Colonic mucosa (tissue), 4 donors: ENCODE measurements at regions not wholly inside any gene's neighbourhood (a gene's known extent, or its start where the extent isn't known, plus 50 kb on each side); places are given as distances from the start of the nearest gene placed in this dataset.

Experiments used
- DNase-seq: peaks from one replicate; pipeline ENCODE4 v3.0.0-alpha.2; 2020
- H3K27ac ChIP-seq: fragments of 200-600 bp; one replicate; pipeline ENCODE4 v1.8.0; 2021
- H3K27me3 ChIP-seq: fragments of 200-600 bp; one replicate; pipeline ENCODE4 v1.8.0; 2021
- H3K36me3 ChIP-seq: fragments of 200-600 bp; one replicate; pipeline ENCODE4 v1.8.0; 2021
- H3K4me1 ChIP-seq: fragments of 200-600 bp; one replicate; pipeline ENCODE4 v1.8.0; 2021; ENCODE audit warnings: mild to moderate bottlenecking
- H3K4me3 ChIP-seq: fragments of 200-600 bp; one replicate; pipeline ENCODE4 v1.8.0; 2021
- H3K9ac ChIP-seq, 2 donors: one replicate each; pipeline ENCODE4 v1.7.0; 2013; ENCODE audit warnings: control low read depth in 2 of 2, low read depth in 2 of 2, low read length in 2 of 2
- H3K9me3 ChIP-seq: fragments of 200-600 bp; one replicate; pipeline ENCODE4 v1.8.0; 2021
- intact Hi-C: fragments of 100-400 bp; cut with DNase I; formaldehyde crosslinking; loops from one replicate; pipeline ENCODE4 v1.14.1; 2022
- TF ChIP-seq, protein P1 (sequence below): fragments of 200-600 bp; IDR thresholded peaks from one replicate; pipeline ENCODE4 v1.8.0; 2022; ENCODE audit warnings: antibody characterized with exemption, mild to moderate bottlenecking
- donor health status: healthy.
- donor health status: DM: no; HTN: no; CAD: no.
- donor health status: DM: no; HTN: no; CAD: no.

DNA sequence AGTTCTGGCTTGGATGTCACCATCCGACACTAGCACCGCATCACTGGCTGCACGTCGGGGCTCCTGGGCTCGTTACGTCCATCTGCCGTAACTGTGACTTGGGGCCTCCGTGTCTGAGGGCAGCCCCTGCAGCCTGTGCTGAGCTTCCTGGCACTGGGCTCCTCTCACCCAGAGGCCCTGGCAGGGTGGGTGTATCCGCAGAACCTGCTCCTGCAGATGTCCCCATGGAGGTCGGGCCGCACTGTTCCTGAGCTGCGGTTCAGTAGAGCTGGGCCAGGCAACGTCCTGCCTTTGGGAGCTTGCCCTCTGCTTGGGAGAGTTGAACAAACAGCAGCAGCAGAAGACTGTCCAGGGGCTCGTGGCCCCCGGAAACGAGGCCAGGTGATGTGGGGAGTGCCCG lies 71.4 kb downstream of the RGS12 start:
- TF ChIP-seq, protein P1, sequence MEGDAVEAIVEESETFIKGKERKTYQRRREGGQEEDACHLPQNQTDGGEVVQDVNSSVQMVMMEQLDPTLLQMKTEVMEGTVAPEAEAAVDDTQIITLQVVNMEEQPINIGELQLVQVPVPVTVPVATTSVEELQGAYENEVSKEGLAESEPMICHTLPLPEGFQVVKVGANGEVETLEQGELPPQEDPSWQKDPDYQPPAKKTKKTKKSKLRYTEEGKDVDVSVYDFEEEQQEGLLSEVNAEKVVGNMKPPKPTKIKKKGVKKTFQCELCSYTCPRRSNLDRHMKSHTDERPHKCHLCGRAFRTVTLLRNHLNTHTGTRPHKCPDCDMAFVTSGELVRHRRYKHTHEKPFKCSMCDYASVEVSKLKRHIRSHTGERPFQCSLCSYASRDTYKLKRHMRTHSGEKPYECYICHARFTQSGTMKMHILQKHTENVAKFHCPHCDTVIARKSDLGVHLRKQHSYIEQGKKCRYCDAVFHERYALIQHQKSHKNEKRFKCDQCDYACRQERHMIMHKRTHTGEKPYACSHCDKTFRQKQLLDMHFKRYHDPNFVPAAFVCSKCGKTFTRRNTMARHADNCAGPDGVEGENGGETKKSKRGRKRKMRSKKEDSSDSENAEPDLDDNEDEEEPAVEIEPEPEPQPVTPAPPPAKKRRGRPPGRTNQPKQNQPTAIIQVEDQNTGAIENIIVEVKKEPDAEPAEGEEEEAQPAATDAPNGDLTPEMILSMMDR: no peak
- no peak overlapping the region for H3K4me3 ChIP-seq
- no peaks in the 10 kb centered on the region for H3K9me3 ChIP-seq
- DNase-seq: no peak
- no peak overlapping the region for H3K9ac ChIP-seq
- no peaks in the 10 kb centered on the region for H3K27me3 ChIP-seq
- no peaks in the 10 kb centered on the region for H3K4me1 ChIP-seq
- no peak overlapping the region for H3K27ac ChIP-seq
- intact Hi-C loops: no loop called here
- H3K36me3 ChIP-seq: no peaks in the 10 kb centered on the region

DNA sequence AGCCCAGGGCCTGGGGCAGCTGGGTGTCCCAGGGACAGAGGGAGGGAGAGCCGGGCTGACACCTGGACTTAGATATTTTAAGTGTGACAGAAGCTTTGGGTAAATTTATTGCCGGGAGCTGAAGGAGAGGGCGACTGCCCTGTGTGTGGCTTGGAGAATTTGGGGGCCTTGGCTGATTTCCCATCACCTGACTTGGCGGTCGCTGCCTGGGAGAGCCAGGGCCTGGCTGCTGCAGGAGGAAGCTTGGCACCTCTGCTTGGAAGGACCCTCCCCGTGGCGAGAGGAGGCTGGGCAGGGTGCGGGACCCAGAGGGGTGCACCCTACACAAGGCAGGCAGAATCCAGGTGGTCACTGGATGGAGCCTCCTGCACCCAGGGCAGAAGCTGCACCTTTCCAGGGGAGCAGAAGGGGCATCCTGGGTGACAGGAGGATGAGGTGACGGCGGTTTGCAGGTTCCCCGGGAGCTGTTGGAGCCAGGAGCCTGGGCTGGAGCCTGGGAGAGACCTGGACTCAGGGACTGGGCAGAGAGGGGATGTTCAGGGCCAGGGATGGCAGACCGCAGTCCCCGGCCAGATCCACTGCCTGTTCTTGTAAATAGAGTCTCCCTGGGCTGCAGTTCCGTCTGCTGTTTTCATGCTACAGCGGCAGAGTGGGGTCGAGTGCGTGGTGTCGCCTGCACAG lies 72.0 kb downstream of the RGS12 start:
- Histone ChIP-seq H3K4me1 (no peaks in the 10 kb centered on the region), H3K27ac (no peak overlapping the region), H3K36me3 (no peaks in the 10 kb centered on the region), H3K9me3 (no peaks in the 10 kb centered on the region), H3K27me3 (no peaks in the 10 kb centered on the region), H3K9ac (no peak overlapping the region), H3K4me3 (no peak overlapping the region)
- no peak for DNase-seq
- TF ChIP-seq, protein P1: no peak
- intact Hi-C loops: no loop called here

DNA sequence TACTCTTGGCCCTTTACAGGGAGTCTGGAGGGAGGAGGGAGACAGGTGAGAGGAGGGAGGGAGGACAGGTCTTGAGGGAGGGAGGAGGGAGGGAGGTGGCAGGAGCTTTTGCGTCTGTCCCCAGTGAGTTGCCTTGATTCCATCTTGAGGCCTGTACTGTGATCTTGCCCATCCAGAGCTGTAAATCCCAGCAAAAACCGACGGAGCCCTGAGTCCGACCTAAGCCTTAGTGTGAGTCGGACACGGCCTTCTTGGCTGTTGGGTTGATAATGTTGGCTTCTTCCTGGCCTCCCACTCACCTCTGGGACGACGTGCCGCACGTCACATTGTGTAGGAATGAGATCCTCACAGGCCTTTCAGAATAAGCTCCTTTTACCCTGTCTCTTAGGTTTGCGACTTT lies 72.5 kb downstream of the RGS12 start:
- TF ChIP-seq, protein P1: no peak

DNA sequence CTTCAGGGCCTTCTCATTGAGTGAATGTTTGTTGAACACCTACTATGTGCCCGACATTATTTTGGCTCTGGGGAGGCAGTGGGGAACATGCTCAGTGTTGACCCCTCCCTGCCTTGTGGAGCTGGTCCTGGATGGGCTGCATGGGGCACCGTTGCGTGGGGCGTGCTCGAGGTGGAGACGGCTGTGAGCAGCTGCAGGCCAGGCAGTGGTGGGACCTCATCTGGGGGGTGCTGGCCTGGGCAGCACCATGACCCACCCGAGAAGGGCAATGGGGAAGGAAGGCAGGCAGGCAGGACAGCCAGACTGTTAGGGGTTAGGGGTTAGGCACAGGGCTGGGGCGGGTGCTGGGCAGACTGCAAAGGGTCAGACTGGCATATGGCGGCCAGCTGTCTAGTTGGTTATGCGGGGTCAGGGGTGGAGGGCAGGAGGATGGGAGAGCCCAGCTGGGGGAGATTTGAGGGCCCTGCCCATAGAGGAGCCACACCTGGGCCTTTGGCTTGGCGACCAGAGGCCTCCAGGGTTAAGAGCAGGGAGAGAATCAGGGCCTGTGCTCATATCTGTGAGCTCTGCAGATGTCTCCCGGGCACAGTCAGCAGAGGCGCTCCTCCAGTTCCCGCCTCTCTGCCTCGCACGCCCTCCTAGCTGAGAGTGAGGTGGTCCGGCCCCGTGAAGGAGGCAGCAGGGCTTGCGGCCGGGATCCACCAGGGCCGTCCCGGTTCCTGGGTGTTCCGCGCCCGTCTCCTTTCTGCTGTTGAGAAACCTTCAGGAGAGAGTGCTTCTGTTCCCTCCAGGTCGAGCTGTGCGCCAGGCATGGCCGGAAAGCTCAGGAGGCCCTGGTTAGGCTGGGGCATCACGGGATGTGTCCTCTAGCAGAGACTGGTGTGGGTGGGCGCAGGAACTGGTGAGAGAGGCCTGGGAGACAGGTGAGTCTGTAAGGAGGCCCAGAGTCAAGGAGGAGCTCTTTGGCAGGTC lies 73.3 kb downstream of the RGS12 start:
- H3K4me3 ChIP-seq: no peak overlapping the region
- no peaks in the 10 kb centered on the region for H3K27me3 ChIP-seq
- H3K4me1 ChIP-seq: no peaks in the 10 kb centered on the region
- DNase-seq: no peak
- intact Hi-C loops: no loop called here
- no peak overlapping the region for H3K9ac ChIP-seq
- TF ChIP-seq, protein P1: no peak
- no peak overlapping the region for H3K27ac ChIP-seq
- no peaks in the 10 kb centered on the region for H3K9me3 ChIP-seq
- H3K36me3 ChIP-seq: no peaks in the 10 kb centered on the region

More for the DNA sequence above, 72.5 kb downstream of the RGS12 start:
- H3K36me3 ChIP-seq: no peaks in the 10 kb centered on the region
- no peak for DNase-seq
- intact Hi-C loops: no loop called here
- H3K9ac ChIP-seq: no peak overlapping the region
- H3K27me3 ChIP-seq: no peaks in the 10 kb centered on the region
- H3K9me3 ChIP-seq: no peaks in the 10 kb centered on the region
- no peak overlapping the region for H3K4me3 ChIP-seq
- H3K27ac ChIP-seq: no peak overlapping the region
- H3K4me1 ChIP-seq: no peaks in the 10 kb centered on the region

DNA sequence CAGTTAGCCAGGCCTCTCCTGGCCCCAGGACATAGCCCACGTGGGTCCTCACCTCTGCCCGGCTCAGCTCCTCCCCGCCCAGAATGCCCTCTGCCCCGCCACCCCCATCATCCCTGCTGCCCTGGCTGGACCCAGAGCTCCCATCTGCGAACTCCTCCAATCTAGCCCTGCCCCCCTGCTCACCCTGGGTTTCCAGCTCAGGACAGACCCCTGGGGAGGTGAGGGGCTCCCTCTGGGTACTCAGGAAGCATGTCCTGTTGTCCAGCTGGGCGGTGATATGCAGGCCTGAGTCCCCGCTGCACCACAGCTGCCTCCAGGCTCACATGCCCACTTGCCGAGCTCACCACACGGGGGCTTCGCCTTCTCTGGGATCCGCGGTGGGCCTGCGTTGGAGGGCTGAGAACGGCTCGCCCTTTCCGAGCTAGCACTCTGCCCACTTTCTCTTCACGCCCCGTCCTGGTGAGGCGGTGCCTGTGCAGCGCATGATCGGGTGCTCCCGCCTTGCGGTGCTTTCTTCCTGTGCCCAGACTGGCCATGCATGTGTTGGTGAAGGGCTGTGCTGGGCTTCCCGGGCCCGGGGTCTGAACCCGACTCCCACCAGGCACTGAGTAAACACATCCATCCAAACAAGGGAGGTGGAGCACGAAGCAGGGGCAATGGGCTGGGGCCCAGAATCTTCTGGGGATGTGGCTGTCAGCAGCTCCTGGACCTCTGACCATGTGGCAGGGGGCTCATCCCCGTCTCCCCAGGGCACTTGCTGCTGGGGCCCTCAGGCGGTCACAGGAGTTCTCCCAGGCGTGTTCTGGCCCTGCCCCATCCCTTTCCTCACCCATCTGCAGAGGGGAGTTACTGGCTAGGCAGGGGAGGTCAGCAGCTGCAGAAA lies 74.3 kb downstream of the RGS12 start:
- DNase-seq: no peak
- Histone ChIP-seq H3K9me3 (no peaks in the 10 kb centered on the region), H3K4me3 (no peak overlapping the region), H3K36me3 (no peaks in the 10 kb centered on the region), H3K27me3 (no peaks in the 10 kb centered on the region), H3K9ac (no peak overlapping the region), H3K27ac (no peak overlapping the region), H3K4me1 (no peaks in the 10 kb centered on the region)
- TF ChIP-seq, protein P1: no peak
- intact Hi-C loops: no loop called here
